ENCODE measurements at regions not wholly inside any gene's neighbourhood (a gene's known extent, or its start where the extent isn't known, plus 50 kb on each side); places are given as distances from the start of the nearest gene placed in this dataset.

DNA sequence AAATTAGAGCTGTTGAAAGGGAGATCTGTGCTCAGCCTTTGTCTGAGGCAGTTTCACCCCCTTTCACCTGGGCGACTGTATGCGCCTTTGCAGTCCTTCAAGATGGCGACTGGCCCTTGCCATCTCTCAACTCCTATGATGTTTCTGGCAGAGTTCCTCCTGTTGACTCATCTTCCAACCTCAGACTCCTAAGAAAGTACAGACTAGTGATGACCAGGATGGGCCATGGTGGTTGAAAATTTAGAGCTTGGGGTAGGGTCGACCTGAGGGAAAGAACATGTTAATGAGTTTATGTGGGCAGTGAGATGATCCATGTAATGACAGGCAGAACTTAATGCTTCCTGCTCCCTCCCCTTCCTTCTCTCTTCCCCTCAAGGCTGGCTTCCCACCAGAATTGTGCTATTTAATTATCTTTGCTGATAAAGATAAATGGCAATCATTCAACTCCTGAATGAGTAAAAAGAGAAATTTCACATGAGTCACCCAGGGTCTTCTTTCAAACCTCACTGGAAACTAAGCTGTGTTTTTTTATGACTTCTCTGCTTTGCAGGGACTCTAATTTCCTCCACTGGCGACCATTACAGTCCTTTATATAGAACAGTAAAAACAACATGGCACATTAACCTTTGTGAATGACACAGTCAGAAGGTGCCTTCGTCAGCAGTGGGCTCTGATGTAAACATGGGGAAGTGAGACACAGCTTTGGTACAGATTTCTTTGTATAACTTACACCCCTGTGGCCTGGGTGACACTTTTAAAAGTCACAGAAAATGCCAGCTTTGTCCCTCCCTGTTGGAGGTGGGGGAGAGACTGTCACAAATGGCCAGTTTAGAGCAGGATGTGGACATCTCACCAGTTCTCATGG lies 103.5 kb downstream of the SCP2D1 start:
- Mint-ChIP-seq H3K36me3 (no peaks in the 10 kb centered on the region), H3K4me1 (peaks cover 4% of the 10 kb centered on the region), H3K9me3 (no peaks in the 10 kb centered on the region), H3K27me3 (ENCODE audit: insufficient read depth, low read depth) (peaks cover 6% of the 10 kb centered on the region), H3K4me3 (no peak overlapping the region), H3K27ac (no peak overlapping the region)
- H3K4me1 ChIP-seq = no peaks in the 10 kb centered on the region
- H3K27ac ChIP-seq = no peak overlapping the region
- no peak overlapping the region for H3K9ac ChIP-seq
- H3F3A ChIP-seq (ENCODE audit: low read depth) = no peaks in the 10 kb centered on the region
- TF ChIP-seq EZH2 (IDR thresholded peaks at IDR 0.05) = no peak
- TF ChIP-seq, protein P1, sequence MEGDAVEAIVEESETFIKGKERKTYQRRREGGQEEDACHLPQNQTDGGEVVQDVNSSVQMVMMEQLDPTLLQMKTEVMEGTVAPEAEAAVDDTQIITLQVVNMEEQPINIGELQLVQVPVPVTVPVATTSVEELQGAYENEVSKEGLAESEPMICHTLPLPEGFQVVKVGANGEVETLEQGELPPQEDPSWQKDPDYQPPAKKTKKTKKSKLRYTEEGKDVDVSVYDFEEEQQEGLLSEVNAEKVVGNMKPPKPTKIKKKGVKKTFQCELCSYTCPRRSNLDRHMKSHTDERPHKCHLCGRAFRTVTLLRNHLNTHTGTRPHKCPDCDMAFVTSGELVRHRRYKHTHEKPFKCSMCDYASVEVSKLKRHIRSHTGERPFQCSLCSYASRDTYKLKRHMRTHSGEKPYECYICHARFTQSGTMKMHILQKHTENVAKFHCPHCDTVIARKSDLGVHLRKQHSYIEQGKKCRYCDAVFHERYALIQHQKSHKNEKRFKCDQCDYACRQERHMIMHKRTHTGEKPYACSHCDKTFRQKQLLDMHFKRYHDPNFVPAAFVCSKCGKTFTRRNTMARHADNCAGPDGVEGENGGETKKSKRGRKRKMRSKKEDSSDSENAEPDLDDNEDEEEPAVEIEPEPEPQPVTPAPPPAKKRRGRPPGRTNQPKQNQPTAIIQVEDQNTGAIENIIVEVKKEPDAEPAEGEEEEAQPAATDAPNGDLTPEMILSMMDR (IDR thresholded peaks at IDR 0.05) = no peak
- TF ChIP-seq EZH2phosphoT487 (IDR thresholded peaks at IDR 0.05) = no peak
- no peaks in the 10 kb centered on the region for H4K20me1 ChIP-seq (ENCODE audit: low read depth)
- H3K4me3 ChIP-seq = no peak overlapping the region
- no peaks in the 10 kb centered on the region for H3K36me3 ChIP-seq
- no peak overlapping the region for H3K4me2 ChIP-seq
- no peaks in the 10 kb centered on the region for H3K27me3 ChIP-seq
- no peaks in the 10 kb centered on the region for H3K79me2 ChIP-seq (ENCODE audit: low read depth)
- H2AFZ ChIP-seq (replicated peaks) = no peak overlapping the region
- no peaks in the 10 kb centered on the region for H3K9me3 ChIP-seq (ENCODE audit: low read depth)
- DNase-seq (ENCODE audit: low spot score) = no peak

DNA sequence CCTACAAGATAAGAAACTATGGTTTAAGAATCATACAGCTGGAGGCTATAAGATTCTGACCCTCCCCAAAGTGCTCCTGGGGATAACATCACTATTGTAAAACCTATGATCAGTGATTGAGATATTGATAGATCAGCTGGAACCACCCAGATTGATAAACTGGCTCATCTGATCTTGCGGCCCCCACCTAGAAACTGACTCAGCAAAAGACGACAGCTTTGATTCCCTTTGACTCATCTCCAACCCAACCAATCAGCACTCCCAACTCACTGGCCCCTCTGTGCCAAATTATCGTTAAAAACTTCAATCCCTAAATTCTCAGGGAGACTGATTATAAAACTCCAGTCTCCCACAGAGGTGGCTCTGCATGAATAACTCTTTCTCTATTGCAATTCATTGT lies 106.4 kb downstream of the SCP2D1 start:
- H3K27ac Mint-ChIP-seq = no peak overlapping the region

DNA sequence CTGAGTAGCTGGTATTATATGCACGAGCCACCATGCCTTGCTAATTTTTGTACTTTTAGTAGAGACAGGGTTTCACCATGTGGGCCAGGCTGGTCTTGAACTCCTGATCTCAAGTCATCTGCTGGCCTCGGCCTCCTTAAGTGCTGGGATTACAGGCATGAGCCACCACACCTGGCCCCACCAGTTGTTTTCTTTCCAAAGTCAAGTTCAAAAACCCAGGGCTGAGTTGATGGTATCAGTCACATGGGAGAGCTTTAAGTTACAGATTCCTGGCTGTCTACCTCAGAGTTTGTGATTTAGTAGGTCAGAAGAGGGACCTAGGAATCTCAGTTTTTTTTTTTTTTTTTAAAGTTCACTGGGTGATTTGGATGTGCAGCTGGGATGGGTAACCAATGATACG lies 107.7 kb downstream of the SCP2D1 start:
- Mint-ChIP-seq H3K9me3 (no peaks in the 10 kb centered on the region), H3K36me3 (no peaks in the 10 kb centered on the region), H3K27ac (no peak overlapping the region), H3K4me3 (no peak overlapping the region), H3K4me1 (peaks cover 4% of the 10 kb centered on the region), H3K27me3 (ENCODE audit: insufficient read depth, low read depth) (peaks cover 8% of the 10 kb centered on the region)
- no peak overlapping the region for H3K27ac ChIP-seq
- no peaks in the 10 kb centered on the region for H4K20me1 ChIP-seq (ENCODE audit: low read depth)
- TF ChIP-seq, protein P1 (IDR thresholded peaks at IDR 0.05) = no peak
- no peak for TF ChIP-seq EZH2phosphoT487 (IDR thresholded peaks at IDR 0.05)
- no peak for TF ChIP-seq EZH2 (IDR thresholded peaks at IDR 0.05)
- no peak overlapping the region for H2AFZ ChIP-seq (replicated peaks)
- H3K36me3 ChIP-seq = no peaks in the 10 kb centered on the region
- no peak overlapping the region for H3K9ac ChIP-seq
- DNase-seq (ENCODE audit: low spot score) = no peak
- H3K27me3 ChIP-seq = no peaks in the 10 kb centered on the region
- no peaks in the 10 kb centered on the region for H3F3A ChIP-seq (ENCODE audit: low read depth)
- no peak overlapping the region for H3K4me2 ChIP-seq
- no peak overlapping the region for H3K4me3 ChIP-seq
- H3K9me3 ChIP-seq (ENCODE audit: low read depth) = no peaks in the 10 kb centered on the region
- H3K79me2 ChIP-seq (ENCODE audit: low read depth) = no peaks in the 10 kb centered on the region
- no peaks in the 10 kb centered on the region for H3K4me1 ChIP-seq

More for the DNA sequence above, 106.4 kb downstream of the SCP2D1 start:
- peaks cover 8% of the 10 kb centered on the region for H3K27me3 Mint-ChIP-seq (ENCODE audit: insufficient read depth, low read depth)
- no peak overlapping the region for H3K4me2 ChIP-seq
- H4K20me1 ChIP-seq (ENCODE audit: low read depth) = no peaks in the 10 kb centered on the region
- no peak overlapping the region for H3K4me3 ChIP-seq
- H3K4me1 ChIP-seq = no peaks in the 10 kb centered on the region
- peaks cover 4% of the 10 kb centered on the region for H3K4me1 Mint-ChIP-seq
- no peaks in the 10 kb centered on the region for H3K79me2 ChIP-seq (ENCODE audit: low read depth)
- H3K9me3 Mint-ChIP-seq = no peaks in the 10 kb centered on the region
- H3K27ac ChIP-seq = no peak overlapping the region
- H3F3A ChIP-seq (ENCODE audit: low read depth) = no peaks in the 10 kb centered on the region
- H3K9me3 ChIP-seq (ENCODE audit: low read depth) = no peaks in the 10 kb centered on the region
- no peak overlapping the region for H3K4me3 Mint-ChIP-seq
- H3K36me3 ChIP-seq = no peaks in the 10 kb centered on the region
- no peaks in the 10 kb centered on the region for H3K36me3 Mint-ChIP-seq
- no peaks in the 10 kb centered on the region for H3K27me3 ChIP-seq
- H3K9ac ChIP-seq = no peak overlapping the region
- H2AFZ ChIP-seq (replicated peaks) = no peak overlapping the region
- TF ChIP-seq, protein P1 (IDR thresholded peaks at IDR 0.05) = no peak
- TF ChIP-seq EZH2phosphoT487 (IDR thresholded peaks at IDR 0.05) = no peak
- TF ChIP-seq EZH2 (IDR thresholded peaks at IDR 0.05) = no peak
- no peak for DNase-seq (ENCODE audit: low spot score)
